ENCODE measurements at regions not wholly inside any gene's neighbourhood (a gene's known extent, or its start where the extent isn't known, plus 50 kb on each side); places are given as distances from the start of the nearest gene placed in this dataset.
"Not testable (repeated sequence)": the region's sequence is repeated elsewhere in the genome, so short reads cannot be mapped to it uniquely, and the experiment has no call there.

GRCh38 chr6:66032626-66033025 is 325.6 kb upstream of the EYS start:
- DNase-seq (ENCODE audit: low read depth, low spot score): no peak

DNA sequence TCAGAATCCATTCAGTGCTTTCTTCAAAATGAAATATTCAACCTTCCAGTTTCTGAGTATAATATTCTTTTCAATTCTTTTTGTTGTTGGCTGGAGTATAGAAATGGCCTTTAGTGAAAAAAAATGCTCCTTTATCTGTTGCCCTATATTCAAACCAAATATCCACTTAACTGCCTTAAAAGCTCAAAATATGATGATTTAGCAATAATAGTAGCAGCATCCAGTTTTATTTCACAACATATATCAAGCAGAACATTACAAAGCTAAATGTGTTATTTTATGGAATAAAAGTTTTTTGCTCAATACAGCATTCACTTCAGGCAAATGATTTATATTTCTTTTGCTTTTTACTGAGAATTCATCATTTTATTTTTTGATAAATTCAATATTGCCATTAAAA is 322.4 kb upstream of the EYS start:
- no peak for DNase-seq (ENCODE audit: low read depth, low spot score)

- DNase-seq (ENCODE audit: low read depth, low spot score): no peak
Measured at GRCh38 chr6:65999288-65999791, 292.3 kb upstream of the EYS start.

- DNase-seq (ENCODE audit: low read depth, low spot score): no peak
Measured at GRCh38 chr6:65998544-65998943, 291.5 kb upstream of the EYS start.

DNA sequence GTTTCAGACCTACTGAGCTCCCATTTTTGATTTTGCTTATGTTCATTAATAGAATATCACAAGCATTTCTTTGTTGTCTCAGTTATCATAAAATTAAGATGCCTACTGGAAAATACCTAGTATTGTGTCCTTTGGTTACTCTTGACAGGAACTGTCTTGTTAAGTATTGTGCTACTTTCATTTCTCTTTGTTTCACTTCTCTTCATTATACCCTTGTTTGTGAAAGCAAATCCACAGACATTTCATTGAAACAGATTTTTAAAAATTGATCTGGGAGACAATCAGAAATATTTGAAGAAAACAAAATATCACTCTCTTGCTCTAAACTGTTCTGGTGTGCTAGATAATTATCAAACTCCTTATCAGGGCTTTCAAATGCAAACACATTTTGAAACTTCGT is 290.5 kb upstream of the EYS start:
- no peak for DNase-seq (ENCODE audit: low read depth, low spot score)

DNA sequence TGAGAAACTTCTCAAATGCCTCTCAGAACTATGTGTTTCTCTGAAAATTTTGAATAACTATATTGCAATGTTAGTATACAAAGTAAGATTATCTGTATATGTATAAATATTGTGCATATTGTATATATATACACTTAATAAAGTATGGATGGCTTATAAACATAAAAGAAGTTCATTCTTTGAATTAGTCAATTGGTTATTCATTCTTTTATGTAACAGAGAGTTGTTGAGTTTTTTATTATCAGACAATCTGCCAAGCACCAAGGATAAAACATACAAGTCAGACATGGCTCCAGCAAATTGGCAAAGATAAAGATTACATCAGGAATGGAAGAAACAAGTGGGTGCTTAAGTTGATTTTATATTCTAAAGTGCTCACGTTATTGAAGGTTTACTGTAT is 289.1 kb upstream of the EYS start:
- no peak for DNase-seq (ENCODE audit: low read depth, low spot score)

- no peak for DNase-seq (ENCODE audit: low read depth, low spot score)
Measured at GRCh38 chr6:65989676-65990075, 282.6 kb upstream of the EYS start.

DNA sequence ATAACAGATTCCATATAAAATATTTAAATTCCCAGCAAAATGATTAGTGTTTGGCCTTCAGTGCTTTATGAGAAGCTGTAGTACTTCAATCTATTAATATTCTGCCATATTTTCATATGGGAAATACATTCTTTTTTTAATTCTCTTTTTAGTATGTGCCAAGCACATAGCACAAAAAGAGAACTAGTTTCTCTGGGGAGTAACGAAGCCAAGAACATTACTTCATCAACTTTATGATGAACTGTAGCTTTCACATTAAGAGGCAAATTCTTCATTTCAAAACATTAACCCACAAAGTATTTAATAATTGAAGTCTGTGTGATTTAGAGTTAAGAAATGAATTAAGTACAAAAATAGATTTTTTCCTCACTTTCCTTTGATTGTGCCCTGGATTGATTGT is 281.0 kb upstream of the EYS start:
- DNase-seq (ENCODE audit: low read depth, low spot score): no peak

- DNase-seq (ENCODE audit: low read depth, low spot score): no peak
Measured at GRCh38 chr6:65984089-65984488, 277.1 kb upstream of the EYS start.

DNA sequence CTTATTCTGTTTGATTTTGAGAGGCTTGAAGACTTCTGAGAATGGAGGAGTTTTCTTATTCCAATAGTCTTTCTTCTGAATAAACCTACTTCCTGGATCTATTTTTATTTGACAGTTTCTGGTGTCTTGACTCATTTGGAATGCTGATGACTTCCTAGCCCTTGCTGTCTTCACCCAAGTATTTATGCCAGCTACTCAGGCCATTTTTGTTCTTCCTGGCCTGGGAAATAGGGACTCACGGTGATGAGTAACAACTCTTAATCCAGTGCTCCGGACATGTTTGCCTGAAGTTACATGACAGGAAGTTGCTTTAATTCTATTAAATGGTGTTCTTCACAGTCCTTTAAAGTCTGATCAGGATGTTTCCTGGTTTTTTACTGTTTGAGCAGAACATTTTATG is 272.1 kb upstream of the EYS start:
- DNase-seq (ENCODE audit: low read depth, low spot score): no peak

GRCh38 chr6:65971252-65971651 is 264.2 kb upstream of the EYS start:
- not testable (repeated sequence) for DNase-seq (ENCODE audit: low read depth, low spot score)

- DNase-seq (ENCODE audit: low read depth, low spot score): no peak
Measured at GRCh38 chr6:65964261-65964660, 257.2 kb upstream of the EYS start.

DNA sequence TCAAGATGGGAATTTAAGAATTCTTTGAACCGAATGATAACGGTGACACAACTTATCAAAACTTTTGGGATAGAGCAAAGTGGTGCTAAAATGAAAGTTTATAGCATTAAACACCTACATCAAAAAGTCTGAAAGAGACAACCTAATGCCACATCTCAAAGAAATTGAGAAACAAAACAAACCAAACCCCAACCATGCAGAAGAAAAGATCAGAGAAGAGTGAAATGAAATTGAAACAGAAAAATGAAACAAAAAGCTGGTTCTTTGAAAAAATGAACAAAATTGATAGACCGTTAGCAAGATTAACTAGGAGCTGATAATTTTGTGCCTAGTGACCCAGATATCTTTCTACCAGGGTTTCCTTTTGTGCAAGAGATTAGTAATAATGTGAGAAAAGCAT is 248.0 kb upstream of the EYS start:
- no peak for DNase-seq (ENCODE audit: low read depth, low spot score)

GRCh38 chr6:65948062-65948461 is 241.0 kb upstream of the EYS start:
- no peak for DNase-seq (ENCODE audit: low read depth, low spot score)

DNA sequence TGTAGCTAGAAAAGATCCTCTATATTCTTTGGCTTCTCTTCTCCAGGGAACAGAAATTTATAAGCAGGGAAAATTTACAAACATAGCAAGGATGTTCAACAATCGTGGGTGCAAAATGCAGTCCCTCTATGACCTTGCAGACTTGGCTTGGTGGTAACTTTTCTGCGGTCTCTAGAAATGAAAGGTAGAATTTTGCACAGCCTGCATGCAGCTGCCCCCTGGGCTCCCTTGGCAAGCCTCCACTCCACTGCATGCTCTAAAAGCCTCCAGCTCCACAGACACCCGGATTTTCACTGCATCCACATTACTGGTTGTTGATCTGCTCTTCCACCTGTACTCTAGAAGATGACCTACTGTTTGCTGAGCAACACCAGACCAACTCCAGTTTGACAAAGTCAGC is 236.5 kb upstream of the EYS start:
- DNase-seq (ENCODE audit: low read depth, low spot score): no peak

- DNase-seq (ENCODE audit: low read depth, low spot score): no peak
Measured at GRCh38 chr6:65943051-65943450, 236.0 kb upstream of the EYS start.

- DNase-seq (ENCODE audit: low read depth, low spot score): no peak
Measured at GRCh38 chr6:65938000-65938399, 231.0 kb upstream of the EYS start.

- no peak for DNase-seq (ENCODE audit: low read depth, low spot score)
Measured at GRCh38 chr6:65935412-65935811, 228.4 kb upstream of the EYS start.

DNA sequence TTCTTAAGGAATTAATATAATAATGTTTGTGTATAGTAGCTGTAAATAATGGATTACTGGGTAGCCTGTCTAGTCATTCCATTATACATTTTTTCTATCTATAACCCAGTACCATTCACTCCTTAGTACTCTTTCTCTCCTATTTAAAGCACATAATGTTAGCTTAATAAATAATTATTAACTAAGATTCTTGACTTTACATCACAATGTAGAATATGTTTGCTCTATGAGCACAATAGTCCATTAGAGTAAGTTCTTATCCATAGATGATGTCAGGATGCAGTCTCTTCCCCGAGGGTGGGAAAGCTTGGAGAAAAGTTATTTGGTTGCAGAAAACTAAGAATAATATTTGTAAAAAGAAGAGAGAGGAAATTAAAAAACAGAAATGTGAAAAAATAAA is 226.4 kb upstream of the EYS start:
- DNase-seq (ENCODE audit: low read depth, low spot score): no peak

DNA sequence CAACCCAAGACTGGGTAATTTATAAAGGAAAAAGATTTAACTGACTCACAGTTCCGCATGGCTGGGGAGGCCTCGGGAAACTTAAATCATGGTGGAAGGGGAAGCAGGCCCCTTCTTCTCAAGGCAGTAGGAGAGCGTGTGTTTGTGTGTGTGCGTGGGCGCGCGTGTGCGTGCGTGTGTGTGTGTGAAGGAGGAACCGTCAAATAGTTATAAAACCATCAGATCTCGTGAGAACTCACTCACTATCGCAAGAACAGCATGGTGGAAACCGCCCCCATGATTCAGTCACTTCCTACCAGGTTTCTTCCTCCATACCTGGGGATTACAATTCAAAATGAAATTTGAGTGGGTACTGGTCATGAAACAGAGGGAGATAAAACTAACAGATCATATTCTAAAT is 220.1 kb upstream of the EYS start:
- DNase-seq (ENCODE audit: low read depth, low spot score): no peak

DNA sequence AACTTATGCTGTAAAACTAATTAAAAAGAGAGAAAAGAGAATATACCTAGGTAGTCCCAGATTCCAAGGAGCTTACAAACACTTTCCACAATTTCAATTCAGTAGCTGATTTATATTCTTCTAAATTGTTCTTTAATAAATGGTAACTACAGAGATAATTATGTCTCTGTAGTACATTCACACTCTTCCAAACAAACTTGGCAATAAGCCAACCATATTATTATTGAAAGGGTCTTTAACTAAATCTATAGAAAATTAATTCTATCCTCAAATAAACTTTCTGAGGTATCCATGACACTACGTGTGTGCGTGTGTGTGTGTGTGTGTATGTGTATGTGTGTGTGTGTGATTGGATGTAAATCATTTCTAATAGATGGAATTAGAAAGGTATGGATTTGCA is 217.4 kb upstream of the EYS start:
- DNase-seq (ENCODE audit: low read depth, low spot score): no peak

- no peak for DNase-seq (ENCODE audit: low read depth, low spot score)
Measured at GRCh38 chr6:65922049-65922448, 215.0 kb upstream of the EYS start.

GRCh38 chr6:65908065-65908464 is 201.0 kb upstream of the EYS start:
- no peak for DNase-seq (ENCODE audit: low read depth, low spot score)

- DNase-seq (ENCODE audit: low read depth, low spot score): no peak
Measured at GRCh38 chr6:65903992-65904391, 197.0 kb upstream of the EYS start.

GRCh38 chr6:65900928-65901327 is 193.9 kb upstream of the EYS start:
- DNase-seq (ENCODE audit: low read depth, low spot score): no peak
